B cell (primary cell): ENCODE measurements at regions not wholly inside any gene's neighbourhood (a gene's known extent, or its start where the extent isn't known, plus 50 kb on each side); places are given as distances from the start of the nearest gene placed in this dataset.

ENCODE experiments used
- EZH2 ChIP-seq: IDR thresholded peaks from 2 replicates; pipeline ENCODE4 v1.6.1; 2012; ENCODE audit warnings: borderline replicate concordance, low read depth, mild to moderate bottlenecking, moderate library complexity, low read length; ENCODE audit not compliant: insufficient read depth, poor library complexity, severe bottlenecking
- TF ChIP-seq, protein P1 (sequence below): fragments of 200-600 bp; IDR thresholded peaks from one replicate; pipeline ENCODE4 v1.8.0; 2022; ENCODE audit warnings: antibody characterized with exemption, mild to moderate bottlenecking

DNA sequence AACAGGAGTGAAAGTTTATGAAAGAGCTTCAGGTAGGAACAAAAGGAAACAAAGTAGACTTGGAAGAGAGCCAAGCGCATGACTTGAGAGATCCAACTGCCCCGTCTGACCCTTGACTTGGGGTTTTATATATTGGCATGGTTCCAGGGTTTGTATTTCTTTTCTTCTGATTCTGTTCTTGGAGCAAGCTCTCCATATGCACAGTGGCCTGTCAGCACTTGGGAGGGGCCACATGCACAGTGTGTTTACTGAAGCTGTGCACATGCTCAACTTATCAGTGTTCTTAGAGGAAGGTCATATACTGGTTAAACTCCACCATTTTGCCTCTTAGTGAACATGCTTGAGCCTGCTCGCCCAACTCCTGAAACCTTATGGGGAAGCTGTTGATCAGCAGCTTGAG is 953.7 kb downstream of the TFAP2A start:
- TF ChIP-seq, protein P1, sequence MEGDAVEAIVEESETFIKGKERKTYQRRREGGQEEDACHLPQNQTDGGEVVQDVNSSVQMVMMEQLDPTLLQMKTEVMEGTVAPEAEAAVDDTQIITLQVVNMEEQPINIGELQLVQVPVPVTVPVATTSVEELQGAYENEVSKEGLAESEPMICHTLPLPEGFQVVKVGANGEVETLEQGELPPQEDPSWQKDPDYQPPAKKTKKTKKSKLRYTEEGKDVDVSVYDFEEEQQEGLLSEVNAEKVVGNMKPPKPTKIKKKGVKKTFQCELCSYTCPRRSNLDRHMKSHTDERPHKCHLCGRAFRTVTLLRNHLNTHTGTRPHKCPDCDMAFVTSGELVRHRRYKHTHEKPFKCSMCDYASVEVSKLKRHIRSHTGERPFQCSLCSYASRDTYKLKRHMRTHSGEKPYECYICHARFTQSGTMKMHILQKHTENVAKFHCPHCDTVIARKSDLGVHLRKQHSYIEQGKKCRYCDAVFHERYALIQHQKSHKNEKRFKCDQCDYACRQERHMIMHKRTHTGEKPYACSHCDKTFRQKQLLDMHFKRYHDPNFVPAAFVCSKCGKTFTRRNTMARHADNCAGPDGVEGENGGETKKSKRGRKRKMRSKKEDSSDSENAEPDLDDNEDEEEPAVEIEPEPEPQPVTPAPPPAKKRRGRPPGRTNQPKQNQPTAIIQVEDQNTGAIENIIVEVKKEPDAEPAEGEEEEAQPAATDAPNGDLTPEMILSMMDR: no peak
- TF ChIP-seq EZH2: no peak
